ENCODE measurements at regions not wholly inside any gene's neighbourhood (a gene's known extent, or its start where the extent isn't known, plus 50 kb on each side); places are given as distances from the start of the nearest gene placed in this dataset.

DNA sequence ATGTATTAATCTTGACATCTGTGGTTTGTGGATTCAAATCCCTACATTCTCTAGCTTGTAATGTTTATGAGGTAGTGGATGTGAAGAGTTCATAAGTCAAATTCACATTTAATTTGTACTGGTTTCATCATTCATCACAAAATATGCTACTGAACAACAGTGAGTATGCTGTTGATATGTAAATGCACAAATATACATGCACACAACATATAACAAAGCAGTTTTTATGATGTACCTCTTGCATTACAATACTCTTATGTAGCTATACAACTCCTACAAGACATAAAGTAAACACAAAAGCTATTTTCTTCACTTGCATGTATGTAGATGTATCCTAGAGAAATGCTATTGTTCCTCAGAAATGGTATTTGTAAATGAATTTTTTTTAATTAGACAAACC lies 111.0 kb upstream of the ANTXRL start:
- TF ChIP-seq, protein P1, sequence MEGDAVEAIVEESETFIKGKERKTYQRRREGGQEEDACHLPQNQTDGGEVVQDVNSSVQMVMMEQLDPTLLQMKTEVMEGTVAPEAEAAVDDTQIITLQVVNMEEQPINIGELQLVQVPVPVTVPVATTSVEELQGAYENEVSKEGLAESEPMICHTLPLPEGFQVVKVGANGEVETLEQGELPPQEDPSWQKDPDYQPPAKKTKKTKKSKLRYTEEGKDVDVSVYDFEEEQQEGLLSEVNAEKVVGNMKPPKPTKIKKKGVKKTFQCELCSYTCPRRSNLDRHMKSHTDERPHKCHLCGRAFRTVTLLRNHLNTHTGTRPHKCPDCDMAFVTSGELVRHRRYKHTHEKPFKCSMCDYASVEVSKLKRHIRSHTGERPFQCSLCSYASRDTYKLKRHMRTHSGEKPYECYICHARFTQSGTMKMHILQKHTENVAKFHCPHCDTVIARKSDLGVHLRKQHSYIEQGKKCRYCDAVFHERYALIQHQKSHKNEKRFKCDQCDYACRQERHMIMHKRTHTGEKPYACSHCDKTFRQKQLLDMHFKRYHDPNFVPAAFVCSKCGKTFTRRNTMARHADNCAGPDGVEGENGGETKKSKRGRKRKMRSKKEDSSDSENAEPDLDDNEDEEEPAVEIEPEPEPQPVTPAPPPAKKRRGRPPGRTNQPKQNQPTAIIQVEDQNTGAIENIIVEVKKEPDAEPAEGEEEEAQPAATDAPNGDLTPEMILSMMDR (conservative IDR thresholded peaks at IDR 0.05; ENCODE audit: low read depth, low read length), result no peak
- no peak for TF ChIP-seq EZH2 (IDR thresholded peaks at IDR 0.05; ENCODE audit: borderline replicate concordance, low read depth, low read length, poor library complexity, severe bottlenecking)

All from A673 (cell line).